ENCODE measurements at regions not wholly inside any gene's neighbourhood (a gene's known extent, or its start where the extent isn't known, plus 50 kb on each side); places are given as distances from the start of the nearest gene placed in this dataset.

DNA sequence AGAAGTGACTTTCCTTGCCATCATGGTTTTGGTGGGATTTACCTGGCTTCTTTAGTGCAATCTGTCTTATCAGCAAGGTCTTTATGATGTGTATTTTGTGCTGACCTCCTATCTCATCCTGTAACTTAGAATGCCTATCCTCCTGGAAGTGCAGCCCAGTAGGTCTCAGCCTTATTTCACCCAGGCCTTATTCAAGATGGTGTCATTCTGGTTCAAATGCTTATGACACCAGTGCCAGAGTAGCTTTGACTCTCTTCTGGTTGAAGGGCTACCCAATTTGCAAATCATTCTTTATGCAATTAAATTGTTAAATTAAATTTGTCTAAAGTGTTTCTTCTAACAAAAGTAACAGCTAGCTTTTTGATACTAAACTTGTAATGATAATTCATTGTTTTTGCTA, 58.8 kb upstream of the PRDM9 start:
- TF ChIP-seq, protein P1, sequence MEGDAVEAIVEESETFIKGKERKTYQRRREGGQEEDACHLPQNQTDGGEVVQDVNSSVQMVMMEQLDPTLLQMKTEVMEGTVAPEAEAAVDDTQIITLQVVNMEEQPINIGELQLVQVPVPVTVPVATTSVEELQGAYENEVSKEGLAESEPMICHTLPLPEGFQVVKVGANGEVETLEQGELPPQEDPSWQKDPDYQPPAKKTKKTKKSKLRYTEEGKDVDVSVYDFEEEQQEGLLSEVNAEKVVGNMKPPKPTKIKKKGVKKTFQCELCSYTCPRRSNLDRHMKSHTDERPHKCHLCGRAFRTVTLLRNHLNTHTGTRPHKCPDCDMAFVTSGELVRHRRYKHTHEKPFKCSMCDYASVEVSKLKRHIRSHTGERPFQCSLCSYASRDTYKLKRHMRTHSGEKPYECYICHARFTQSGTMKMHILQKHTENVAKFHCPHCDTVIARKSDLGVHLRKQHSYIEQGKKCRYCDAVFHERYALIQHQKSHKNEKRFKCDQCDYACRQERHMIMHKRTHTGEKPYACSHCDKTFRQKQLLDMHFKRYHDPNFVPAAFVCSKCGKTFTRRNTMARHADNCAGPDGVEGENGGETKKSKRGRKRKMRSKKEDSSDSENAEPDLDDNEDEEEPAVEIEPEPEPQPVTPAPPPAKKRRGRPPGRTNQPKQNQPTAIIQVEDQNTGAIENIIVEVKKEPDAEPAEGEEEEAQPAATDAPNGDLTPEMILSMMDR (conservative IDR thresholded peaks at IDR 0.05; ENCODE audit: low read depth, low read length), result no peak
- no peak for TF ChIP-seq EZH2 (IDR thresholded peaks at IDR 0.05; ENCODE audit: low read length, unreplicated experiment)

Data from PC-3 (cell line).